AG04449 (cell line): ENCODE measurements at regions not wholly inside any gene's neighbourhood (a gene's known extent, or its start where the extent isn't known, plus 50 kb on each side); places are given as distances from the start of the nearest gene placed in this dataset.

Experiments used
- CTCF ChIA-PET: fragments of 350-600 bp; formaldehyde crosslinking; extraction: SDS; loops from one replicate; lab custom pipeline; 2021; ENCODE audit warnings: antibody characterized with exemption; lab: Yijun Ruan, JAX
- POLR2A ChIA-PET: fragments of 400-600, 350-600 bp; formaldehyde crosslinking; extraction: SDS; loops from one replicate; lab custom pipeline; 2020; ENCODE audit warnings: antibody characterized with exemption, inconsistent platforms; lab: Yijun Ruan, JAX
- DNase-seq: peaks from one replicate; pipeline ENCODE4 v3.0.0-alpha.2; 2010; ENCODE audit warnings: low read depth, low spot score
- H3K4me3 ChIP-seq: 2 replicates; pipeline ENCODE4 v1.5.1; 2011; ENCODE audit warnings: low read depth, mild to moderate bottlenecking, control low read depth, low read length
- CTCF ChIP-seq: IDR thresholded peaks from one replicate; pipeline ENCODE4 v1.5.1; 2011; ENCODE audit warnings: mild to moderate bottlenecking, moderate library complexity, low read length, control low read depth, inconsistent platforms; ENCODE audit not compliant: insufficient read depth; ENCODE audit errors: missing control alignments

- TF ChIP-seq CTCF, result no peak
- CTCF ChIA-PET, result no interaction called here
- no peak overlapping the region for H3K4me3 ChIP-seq
- DNase-seq, result no peak
- POLR2A ChIA-PET, result no interaction called here
Observed at GRCh38 chr2:58739033-58739432, 497.9 kb upstream of the FANCL start.

- DNase-seq, result no peak
- TF ChIP-seq CTCF, result no peak
- no peak overlapping the region for H3K4me3 ChIP-seq
- CTCF ChIA-PET, result no interaction called here
- POLR2A ChIA-PET, result no interaction called here
Observed at GRCh38 chr2:58734365-58734764, 493.2 kb upstream of the FANCL start.

GRCh38 chr2:58732999-58733398 is 491.9 kb upstream of the FANCL start:
- H3K4me3 ChIP-seq, result no peak overlapping the region
- TF ChIP-seq CTCF, result no peak
- POLR2A ChIA-PET, result no interaction called here
- CTCF ChIA-PET, result no interaction called here
- no peak for DNase-seq

GRCh38 chr2:58731488-58731869 is 490.4 kb upstream of the FANCL start:
- TF ChIP-seq CTCF, result no peak
- POLR2A ChIA-PET, result no interaction called here
- H3K4me3 ChIP-seq, result no peak overlapping the region
- CTCF ChIA-PET, result no interaction called here
- no peak for DNase-seq

- CTCF ChIA-PET, result no interaction called here
- POLR2A ChIA-PET, result no interaction called here
- no peak for DNase-seq
- no peak for TF ChIP-seq CTCF
- H3K4me3 ChIP-seq, result no peak overlapping the region
Observed at GRCh38 chr2:58730764-58731487, 489.8 kb upstream of the FANCL start.

- POLR2A ChIA-PET, result interaction anchor here (0.7 kb wide), 1 partner anchor 16 kb away, joined by 3 read pairs; no protein-coding TSS in a partner anchor
Observed at GRCh38 chr2:58727981-58728656, 487.0 kb upstream of the FANCL start.

More at GRCh38 chr2:58727981-58728656, 487.0 kb upstream of the FANCL start:
- no peak for TF ChIP-seq CTCF
- no peak for DNase-seq
- no peak overlapping the region for H3K4me3 ChIP-seq
- CTCF ChIA-PET, result no interaction called here
